ENCODE measurements at regions not wholly inside any gene's neighbourhood (a gene's known extent, or its start where the extent isn't known, plus 50 kb on each side); places are given as distances from the start of the nearest gene placed in this dataset.
"Not testable (repeated sequence)": the region's sequence is repeated elsewhere in the genome, so short reads cannot be mapped to it uniquely, and the experiment has no call there.

GRCh38 chr10:109809954-109810353 is 113.4 kb downstream of the XPNPEP1 start:
- TF ChIP-seq, protein P1, sequence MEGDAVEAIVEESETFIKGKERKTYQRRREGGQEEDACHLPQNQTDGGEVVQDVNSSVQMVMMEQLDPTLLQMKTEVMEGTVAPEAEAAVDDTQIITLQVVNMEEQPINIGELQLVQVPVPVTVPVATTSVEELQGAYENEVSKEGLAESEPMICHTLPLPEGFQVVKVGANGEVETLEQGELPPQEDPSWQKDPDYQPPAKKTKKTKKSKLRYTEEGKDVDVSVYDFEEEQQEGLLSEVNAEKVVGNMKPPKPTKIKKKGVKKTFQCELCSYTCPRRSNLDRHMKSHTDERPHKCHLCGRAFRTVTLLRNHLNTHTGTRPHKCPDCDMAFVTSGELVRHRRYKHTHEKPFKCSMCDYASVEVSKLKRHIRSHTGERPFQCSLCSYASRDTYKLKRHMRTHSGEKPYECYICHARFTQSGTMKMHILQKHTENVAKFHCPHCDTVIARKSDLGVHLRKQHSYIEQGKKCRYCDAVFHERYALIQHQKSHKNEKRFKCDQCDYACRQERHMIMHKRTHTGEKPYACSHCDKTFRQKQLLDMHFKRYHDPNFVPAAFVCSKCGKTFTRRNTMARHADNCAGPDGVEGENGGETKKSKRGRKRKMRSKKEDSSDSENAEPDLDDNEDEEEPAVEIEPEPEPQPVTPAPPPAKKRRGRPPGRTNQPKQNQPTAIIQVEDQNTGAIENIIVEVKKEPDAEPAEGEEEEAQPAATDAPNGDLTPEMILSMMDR (conservative IDR thresholded peaks at IDR 0.05; ENCODE audit: low read depth, low read length): not testable (repeated sequence)
- not testable (repeated sequence) for TF ChIP-seq EZH2phosphoT487 (IDR thresholded peaks at IDR 0.05; ENCODE audit: borderline replicate concordance, low read length)
